Gastroesophageal sphincter (tissue), 4 donors: ENCODE measurements at regions not wholly inside any gene's neighbourhood (a gene's known extent, or its start where the extent isn't known, plus 50 kb on each side); places are given as distances from the start of the nearest gene placed in this dataset.

Source experiments
- ATAC-seq: fragments of 150-250 bp; one replicate; pipeline ENCODE4 v1.9.1; 2016; ENCODE audit warnings: mild to moderate bottlenecking, moderate library complexity
- H3K27ac ChIP-seq, 4 donors: fragments of 200-600 bp; sonication (generic) in 3 of 4; 1 replicate in 3 of 4; 2 replicates in 1 of 4; pipeline ENCODE4 v1.5.1; 2016 to 2019
- H3K27me3 ChIP-seq: fragments of 200-600 bp; sonication (generic); one replicate; pipeline ENCODE4 v1.5.1; 2019
- H3K36me3 ChIP-seq, 2 donors: fragments of 200-600 bp; sonication (generic); one replicate each; pipeline ENCODE4 v1.5.1; 2019; ENCODE audit warnings: control low read depth in 1 of 2
- H3K4me1 ChIP-seq, 3 donors: fragments of 200-600 bp; sonication (generic); 1 replicate in 2 of 3; 2 replicates in 1 of 3; pipeline ENCODE4 v1.5.1; 2016 to 2019; ENCODE audit warnings: control low read depth in 2 of 3
- H3K4me3 ChIP-seq, 2 donors: fragments of 200-600 bp; sonication (generic); one replicate each; pipeline ENCODE4 v1.5.1; 2019; ENCODE audit warnings: mild to moderate bottlenecking in 1 of 2, moderate library complexity in 1 of 2
- H3K9me3 ChIP-seq, 3 donors: fragments of 200-600 bp; sonication (generic); one replicate each; pipeline ENCODE4 v1.5.1; 2017 to 2019; ENCODE audit warnings: control low read depth in 2 of 3
- CTCF ChIP-seq, 4 experiments: fragments of 200-600 bp in 2 of 4; fragments of 450-650 bp in 2 of 4; sonication (generic) in 1 of 4; IDR thresholded peaks; one replicate each; pipeline ENCODE4 v1.5.1; 2017 to 2019; ENCODE audit warnings: antibody characterized with exemption in 4 of 4, mild to moderate bottlenecking in 2 of 4, moderate library complexity in 2 of 4
- EP300 ChIP-seq: sonication (generic); formaldehyde crosslinking; IDR thresholded peaks from one replicate; pipeline ENCODE4 v1.6.1; 2017; ENCODE audit warnings: antibody characterized with exemption, mild to moderate bottlenecking
- POLR2A ChIP-seq, 2 donors: fragments of 450-650 bp; IDR thresholded peaks; one replicate each; pipeline ENCODE4 v1.6.1; 2017; ENCODE audit warnings: antibody characterized with exemption in 2 of 2, mild to moderate bottlenecking in 2 of 2, moderate library complexity in 1 of 2
- POLR2AphosphoS5 ChIP-seq: sonication (generic); formaldehyde crosslinking; IDR thresholded peaks from one replicate; pipeline ENCODE4 v1.6.1; 2017; ENCODE audit warnings: antibody characterized with exemption
- WGBS, 2 donors: methylation state at CpG; one replicate each; pipeline ENCODE4 v1.1.5; 2018; ENCODE audit warnings: low coverage in 1 of 2; 5-methylcytosine and 5-hydroxymethylcytosine counted together

- H3K9me3 ChIP-seq = no peaks in the 10 kb centered on the region
- no peaks in the 10 kb centered on the region for H3K27me3 ChIP-seq
- no peaks in the 10 kb centered on the region for H3K4me1 ChIP-seq
- H3K36me3 ChIP-seq = no peaks in the 10 kb centered on the region
- no peak overlapping the region for H3K4me3 ChIP-seq
- no peak overlapping the region for H3K27ac ChIP-seq
- 78 to 83% methylated on average over 2 to 4 of the region's 4 CpGs for WGBS, 2 donors
- ATAC-seq = no peak
- no peak for TF ChIP-seq POLR2A (IDR thresholded peaks at IDR 0.05)
- no peak for TF ChIP-seq POLR2AphosphoS5
- TF ChIP-seq EP300 = no peak
- TF ChIP-seq CTCF (IDR thresholded peaks at IDR 0.05) = no peak
Observed at GRCh38 chr16:13291591-13292333, 390.4 kb downstream of the SHISA9 start.

- TF ChIP-seq EP300 (no peak), CTCF (IDR thresholded peaks at IDR 0.05) (no peak), POLR2AphosphoS5 (no peak), POLR2A (IDR thresholded peaks at IDR 0.05) (no peak)
- Histone ChIP-seq H3K27me3 (no peaks in the 10 kb centered on the region), H3K36me3 (no peaks in the 10 kb centered on the region), H3K9me3 (no peaks in the 10 kb centered on the region), H3K27ac (no peak overlapping the region), H3K4me3 (no peak overlapping the region), H3K4me1 (no peaks in the 10 kb centered on the region)
- no peak for ATAC-seq
- WGBS, 2 donors = 83 to 100% methylated on average over 1 to 4 of the region's 4 CpGs
Observed at GRCh38 chr16:13296206-13296605, 394.8 kb downstream of the SHISA9 start.

- TF ChIP-seq POLR2A (IDR thresholded peaks at IDR 0.05) (no peak), POLR2AphosphoS5 (no peak), EP300 (no peak), CTCF (IDR thresholded peaks at IDR 0.05) (no peak)
- no peak overlapping the region for H3K27ac ChIP-seq
- no peak for ATAC-seq
- no peaks in the 10 kb centered on the region for H3K27me3 ChIP-seq
- H3K4me1 ChIP-seq = no peaks in the 10 kb centered on the region
- H3K4me3 ChIP-seq = no peak overlapping the region
- no peaks in the 10 kb centered on the region for H3K9me3 ChIP-seq
- 40 to 55% methylated on average over 2 to 4 of the region's 5 CpGs for WGBS, 2 donors
- no peaks in the 10 kb centered on the region for H3K36me3 ChIP-seq
Observed at GRCh38 chr16:13298666-13299065, 397.3 kb downstream of the SHISA9 start.

GRCh38 chr16:13300066-13300840 lies 398.9 kb downstream of the SHISA9 start:
- Histone ChIP-seq H3K27ac (no peak overlapping the region), H3K9me3 (no peaks in the 10 kb centered on the region), H3K36me3 (no peaks in the 10 kb centered on the region), H3K4me3 (no peak overlapping the region), H3K27me3 (no peaks in the 10 kb centered on the region), H3K4me1 (no peaks in the 10 kb centered on the region)
- no peak for TF ChIP-seq CTCF (IDR thresholded peaks at IDR 0.05)
- TF ChIP-seq POLR2A (IDR thresholded peaks at IDR 0.05) = no peak
- no peak for TF ChIP-seq POLR2AphosphoS5
- TF ChIP-seq EP300 = no peak
- ATAC-seq = no peak
- WGBS, 2 donors = 49 to 59% methylated on average over 5 to 9 of the region's 9 CpGs
